H1 (cell line): ENCODE measurements at regions not wholly inside any gene's neighbourhood (a gene's known extent, or its start where the extent isn't known, plus 50 kb on each side); places are given as distances from the start of the nearest gene placed in this dataset.

Experiments used
- CHD7 ChIP-seq: fragments of 300-600 bp; sonication (generic); IDR thresholded peaks from 2 replicates; pipeline ENCODE4 v1.7.1; 2012; ENCODE audit warnings: low read length, moderate library complexity, mild to moderate bottlenecking, inconsistent platforms; ENCODE audit not compliant: insufficient replicate concordance

GRCh38 chr14:66383771-66384170, 102.4 kb upstream of the CCDC196 start (continued):
- peak; percentile 18 for TF ChIP-seq CHD7
